ENCODE measurements at regions not wholly inside any gene's neighbourhood (a gene's known extent, or its start where the extent isn't known, plus 50 kb on each side); places are given as distances from the start of the nearest gene placed in this dataset.

- Histone ChIP-seq H3K9me3 (ENCODE audit: insufficient read depth, low read length) (no peaks in the 10 kb centered on the region), H3K27me3 (ENCODE audit: low read depth, low read length) (no peaks in the 10 kb centered on the region), H3K36me3 (replicated peaks; ENCODE audit: low read depth, low read length) (no peaks in the 10 kb centered on the region), H3K27ac (ENCODE audit: low read length) (no peak overlapping the region), H4K20me1 (ENCODE audit: insufficient read depth, low read length) (no peaks in the 10 kb centered on the region), H3K79me2 (ENCODE audit: low read length) (no peaks in the 10 kb centered on the region), H2AFZ (ENCODE audit: low read depth, low read length) (no peak overlapping the region), H3K4me1 (ENCODE audit: low read length) (no peaks in the 10 kb centered on the region), H3K9ac (ENCODE audit: low read length) (no peak overlapping the region), H3K4me3 (ENCODE audit: low read length) (no peak overlapping the region), H3K4me2 (ENCODE audit: low read length) (no peak overlapping the region)
- TF ChIP-seq EZH2phosphoT487 (IDR thresholded peaks at IDR 0.05; ENCODE audit: low read depth) = no peak
- TF ChIP-seq, protein P1, sequence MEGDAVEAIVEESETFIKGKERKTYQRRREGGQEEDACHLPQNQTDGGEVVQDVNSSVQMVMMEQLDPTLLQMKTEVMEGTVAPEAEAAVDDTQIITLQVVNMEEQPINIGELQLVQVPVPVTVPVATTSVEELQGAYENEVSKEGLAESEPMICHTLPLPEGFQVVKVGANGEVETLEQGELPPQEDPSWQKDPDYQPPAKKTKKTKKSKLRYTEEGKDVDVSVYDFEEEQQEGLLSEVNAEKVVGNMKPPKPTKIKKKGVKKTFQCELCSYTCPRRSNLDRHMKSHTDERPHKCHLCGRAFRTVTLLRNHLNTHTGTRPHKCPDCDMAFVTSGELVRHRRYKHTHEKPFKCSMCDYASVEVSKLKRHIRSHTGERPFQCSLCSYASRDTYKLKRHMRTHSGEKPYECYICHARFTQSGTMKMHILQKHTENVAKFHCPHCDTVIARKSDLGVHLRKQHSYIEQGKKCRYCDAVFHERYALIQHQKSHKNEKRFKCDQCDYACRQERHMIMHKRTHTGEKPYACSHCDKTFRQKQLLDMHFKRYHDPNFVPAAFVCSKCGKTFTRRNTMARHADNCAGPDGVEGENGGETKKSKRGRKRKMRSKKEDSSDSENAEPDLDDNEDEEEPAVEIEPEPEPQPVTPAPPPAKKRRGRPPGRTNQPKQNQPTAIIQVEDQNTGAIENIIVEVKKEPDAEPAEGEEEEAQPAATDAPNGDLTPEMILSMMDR (IDR thresholded peaks at IDR 0.05; ENCODE audit: low read depth, low read length) = no peak
Observed at GRCh38 chr4:64846417-64846816, 437.2 kb upstream of the TECRL start.

- Histone ChIP-seq H3K4me3 (ENCODE audit: low read length) (no peak overlapping the region), H4K20me1 (ENCODE audit: insufficient read depth, low read length) (no peaks in the 10 kb centered on the region), H3K36me3 (replicated peaks; ENCODE audit: low read depth, low read length) (no peaks in the 10 kb centered on the region), H3K9me3 (ENCODE audit: insufficient read depth, low read length) (no peaks in the 10 kb centered on the region), H3K27me3 (ENCODE audit: low read depth, low read length) (no peaks in the 10 kb centered on the region), H3K27ac (ENCODE audit: low read length) (no peak overlapping the region), H3K4me2 (ENCODE audit: low read length) (no peak overlapping the region), H3K4me1 (ENCODE audit: low read length) (no peaks in the 10 kb centered on the region), H3K9ac (ENCODE audit: low read length) (no peak overlapping the region), H3K79me2 (ENCODE audit: low read length) (no peaks in the 10 kb centered on the region), H2AFZ (ENCODE audit: low read depth, low read length) (no peak overlapping the region)
- TF ChIP-seq, protein P1 (IDR thresholded peaks at IDR 0.05; ENCODE audit: low read depth, low read length) = no peak
- no peak for TF ChIP-seq EZH2phosphoT487 (IDR thresholded peaks at IDR 0.05; ENCODE audit: low read depth)
Observed at GRCh38 chr4:64829749-64830148, 420.5 kb upstream of the TECRL start.

GRCh38 chr4:64824591-64824990 lies 415.3 kb upstream of the TECRL start:
- Histone ChIP-seq H4K20me1 (ENCODE audit: insufficient read depth, low read length) (no peaks in the 10 kb centered on the region), H3K36me3 (replicated peaks; ENCODE audit: low read depth, low read length) (no peaks in the 10 kb centered on the region), H3K4me1 (ENCODE audit: low read length) (no peaks in the 10 kb centered on the region), H3K79me2 (ENCODE audit: low read length) (no peaks in the 10 kb centered on the region), H3K9me3 (ENCODE audit: insufficient read depth, low read length) (no peaks in the 10 kb centered on the region), H3K9ac (ENCODE audit: low read length) (no peak overlapping the region), H3K4me2 (ENCODE audit: low read length) (no peak overlapping the region), H3K27me3 (ENCODE audit: low read depth, low read length) (no peaks in the 10 kb centered on the region), H3K27ac (ENCODE audit: low read length) (no peak overlapping the region), H2AFZ (ENCODE audit: low read depth, low read length) (no peak overlapping the region), H3K4me3 (ENCODE audit: low read length) (no peak overlapping the region)
- no peak for TF ChIP-seq EZH2phosphoT487 (IDR thresholded peaks at IDR 0.05; ENCODE audit: low read depth)
- TF ChIP-seq, protein P1 (IDR thresholded peaks at IDR 0.05; ENCODE audit: low read depth, low read length) = no peak

DNA sequence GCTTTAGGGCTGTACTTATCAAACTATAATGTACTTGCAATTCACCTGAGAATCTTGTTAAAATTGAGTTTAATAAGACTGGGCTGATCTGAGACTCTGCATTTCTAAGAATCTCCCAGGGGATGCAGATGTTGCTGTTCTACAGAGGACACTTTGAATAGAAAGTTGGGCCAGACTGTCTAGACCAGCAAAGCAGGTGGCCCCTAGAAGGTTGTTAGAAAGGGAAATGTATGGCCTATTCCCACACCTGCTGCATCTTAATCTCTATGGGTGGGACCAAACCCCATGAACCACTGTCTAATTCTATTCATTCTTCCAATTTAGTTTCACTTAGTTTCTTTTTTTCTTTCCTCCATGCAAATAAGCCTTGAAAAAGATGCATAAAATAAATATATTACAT lies 413.2 kb upstream of the TECRL start:
- H3K79me2 ChIP-seq (ENCODE audit: low read length) = no peaks in the 10 kb centered on the region
- TF ChIP-seq, protein P1 (IDR thresholded peaks at IDR 0.05; ENCODE audit: low read depth, low read length) = no peak
- no peak for TF ChIP-seq EZH2phosphoT487 (IDR thresholded peaks at IDR 0.05; ENCODE audit: low read depth)
- no peaks in the 10 kb centered on the region for H3K4me1 ChIP-seq (ENCODE audit: low read length)

More for the DNA sequence above, 413.2 kb upstream of the TECRL start:
- H3K27ac ChIP-seq (ENCODE audit: low read length) = no peak overlapping the region
- no peaks in the 10 kb centered on the region for H3K36me3 ChIP-seq (replicated peaks; ENCODE audit: low read depth, low read length)
- no peak overlapping the region for H3K4me3 ChIP-seq (ENCODE audit: low read length)
- H3K4me2 ChIP-seq (ENCODE audit: low read length) = no peak overlapping the region
- H2AFZ ChIP-seq (ENCODE audit: low read depth, low read length) = no peak overlapping the region
- H3K9me3 ChIP-seq (ENCODE audit: insufficient read depth, low read length) = no peaks in the 10 kb centered on the region
- H3K9ac ChIP-seq (ENCODE audit: low read length) = no peak overlapping the region
- no peaks in the 10 kb centered on the region for H3K27me3 ChIP-seq (ENCODE audit: low read depth, low read length)
- no peaks in the 10 kb centered on the region for H4K20me1 ChIP-seq (ENCODE audit: insufficient read depth, low read length)
